HCT116 (cell line): ENCODE measurements at regions not wholly inside any gene's neighbourhood (a gene's known extent, or its start where the extent isn't known, plus 50 kb on each side); places are given as distances from the start of the nearest gene placed in this dataset.

Experiments
- ATAC-seq: fragments of 200-7000 bp; cut with Tn5 transposase; 2 replicates; pipeline ENCODE4 v1.9.1; 2020; ENCODE audit warnings: mild to moderate bottlenecking, moderate library complexity
- BruUV-seq: library from RNA; stranded (reverse); fragments of 400-500 nt; replicated peaks from 2 replicates; lab custom pipeline; 2021; lab: Mats Ljungman, UMichigan
- CTCF ChIA-PET: fragments of 300-600 bp; sonication (Branson Sonifier 250); formaldehyde crosslinking; loops from one replicate; lab custom pipeline; 2021; ENCODE audit warnings: antibody characterized with exemption; lab: Charles Lee
- POLR2A ChIA-PET: fragments of 300-600, 350-600 bp; sonication (Branson Sonifier 250); formaldehyde crosslinking; loops from one replicate; lab custom pipeline; 2021; ENCODE audit warnings: antibody characterized with exemption; lab: Charles Lee
- RAD21 ChIA-PET, 2 experiments: fragments of 300-600 bp; sonication (Branson Sonifier 250); formaldehyde crosslinking; loops; one replicate each; lab custom pipeline; 2023; ENCODE audit warnings: low total read pairs in 2 of 2; ENCODE audit not compliant: uncharacterized antibody in 2 of 2, unreplicated experiment in 2 of 2, low non-redundant PET in 1 of 2; lab: Charles Lee
- DNase-seq: peaks from one replicate; pipeline ENCODE4 v3.0.0-alpha.2; 2010; ENCODE audit warnings: low read depth, low spot score
- H2AFZ ChIP-seq: fragments of 200-600 bp; shearing (Covaris generic), sonication (generic); 2 replicates; pipeline ENCODE4 v1.6.1; 2017; ENCODE audit warnings: low read depth, mixed run types, mixed read lengths, antibody characterized with exemption, low read length; ENCODE audit not compliant: poor library complexity, severe bottlenecking
- H3K27ac ChIP-seq: 2 replicates; pipeline ENCODE4 v1.5.1; 2012; ENCODE audit warnings: low read depth, low read length
- H3K27me3 ChIP-seq: fragments of 200-600 bp; sonication (generic); 2 replicates; pipeline ENCODE4 v1.6.1; 2016; ENCODE audit warnings: mixed run types, low read length, mixed read lengths; ENCODE audit not compliant: insufficient read depth
- H3K36me3 ChIP-seq, 2 experiments: fragments of 200-500 bp in 1 of 2; fragments of 200-600 bp in 1 of 2; sonication (Bioruptor generic) in 1 of 2; sonication (generic) in 1 of 2; 2 replicates each; pipeline versions ENCODE4 v1.5.1 to v1.6.1; 2014 to 2016; ENCODE audit warnings: low read length in 2 of 2, inconsistent platforms in 1 of 2, mixed read lengths in 1 of 2, mixed run types in 1 of 2; ENCODE audit not compliant: insufficient read depth in 2 of 2, control insufficient read depth in 1 of 2
- H3K4me1 ChIP-seq, 2 experiments: fragments of 200-600 bp in 1 of 2; sonication (generic) in 1 of 2; 2 replicates each; pipeline versions ENCODE4 v1.5.1 to v1.6.1; 2012 to 2017; ENCODE audit warnings: low read length in 2 of 2, inconsistent platforms in 1 of 2, mild to moderate bottlenecking in 1 of 2, mixed read lengths in 1 of 2, mixed run types in 1 of 2, moderate library complexity in 1 of 2; ENCODE audit not compliant: insufficient read depth in 2 of 2, control insufficient read depth in 1 of 2
- H3K4me2 ChIP-seq: fragments of 200-600 bp; sonication (generic); 2 replicates; pipeline ENCODE4 v1.6.1; 2017; ENCODE audit warnings: mixed run types, low read length, mixed read lengths
- H3K4me3 ChIP-seq, 2 experiments: fragments of 200-600 bp in 1 of 2; sonication (generic) in 1 of 2; replicated peaks in 1 of 2; 2 replicates each; pipeline ENCODE4 v1.5.1; 2011 to 2016; ENCODE audit warnings: low read length in 2 of 2, control low read depth in 1 of 2, low read depth in 1 of 2, mild to moderate bottlenecking in 1 of 2, mixed read lengths in 1 of 2, mixed run types in 1 of 2
- H3K79me2 ChIP-seq: fragments of 200-600 bp; sonication (generic); 2 replicates; pipeline ENCODE4 v1.6.1; 2017; ENCODE audit warnings: mild to moderate bottlenecking, mixed run types, low read length, moderate library complexity, mixed read lengths; ENCODE audit not compliant: insufficient read depth
- H3K9ac ChIP-seq: fragments of 200-600 bp; sonication (generic); 2 replicates; pipeline ENCODE4 v1.6.1; 2016; ENCODE audit warnings: low read length, mixed read lengths
- H3K9me2 ChIP-seq: fragments of 200-600 bp; sonication (generic), shearing (Covaris generic); 2 replicates; pipeline ENCODE4 v1.6.1; 2017; ENCODE audit warnings: mixed run types, mild to moderate bottlenecking, moderate library complexity; ENCODE audit not compliant: insufficient read depth
- H3K9me3 ChIP-seq, 2 experiments: fragments of 200-500 bp in 1 of 2; fragments of 200-600 bp in 1 of 2; sonication (Bioruptor generic) in 1 of 2; sonication (generic) in 1 of 2; 2 replicates each; pipeline ENCODE4 v1.6.1; 2014 to 2017; ENCODE audit warnings: low read length in 2 of 2, mixed read lengths in 2 of 2, inconsistent platforms in 1 of 2, low read depth in 1 of 2, mild to moderate bottlenecking in 1 of 2, mixed run types in 1 of 2, moderate library complexity in 1 of 2; ENCODE audit not compliant: control insufficient read depth in 1 of 2, insufficient read depth in 1 of 2
- H4K20me1 ChIP-seq: fragments of 200-600 bp; sonication (generic), shearing (Covaris generic); 2 replicates; pipeline ENCODE4 v1.6.1; 2017; ENCODE audit warnings: mixed run types, mild to moderate bottlenecking, moderate library complexity; ENCODE audit not compliant: insufficient read depth
- CEBPB ChIP-seq: IDR thresholded peaks from 2 replicates; pipeline ENCODE4 v1.6.1; 2012; ENCODE audit warnings: low read depth
- EZH2 ChIP-seq: fragments of 200-600 bp; sonication (generic); IDR thresholded peaks from 2 replicates; pipeline ENCODE4 v1.6.1; 2017; ENCODE audit warnings: antibody characterized with exemption, mixed run types
- POLR2A ChIP-seq: IDR thresholded peaks from 2 replicates; pipeline ENCODE4 v1.7.0; 2011; ENCODE audit warnings: borderline replicate concordance; ENCODE audit not compliant: insufficient read depth, insufficient read length; ENCODE audit errors: extremely low read depth
- POLR2AphosphoS5 ChIP-seq: IDR thresholded peaks from 2 replicates; pipeline ENCODE4 v1.6.1; 2011; ENCODE audit warnings: mild to moderate bottlenecking, low read depth, low read length, moderate library complexity
- SIN3A ChIP-seq: IDR thresholded peaks from 2 replicates; pipeline ENCODE4 v1.6.1; 2012; ENCODE audit warnings: low read depth
- SP1 ChIP-seq: IDR thresholded peaks from 2 replicates; pipeline ENCODE4 v1.6.1; 2012; ENCODE audit warnings: low read depth
- TCF7L2 ChIP-seq: IDR thresholded peaks from 2 replicates; pipeline ENCODE4 v1.7.0; 2011; ENCODE audit warnings: borderline replicate concordance, inconsistent platforms; ENCODE audit not compliant: insufficient read depth, insufficient read length; ENCODE audit errors: extremely low read depth
- ZNF274 ChIP-seq: fragments of 200-500 bp; sonication (Bioruptor generic); IDR thresholded peaks from 2 replicates; pipeline ENCODE4 v1.6.1; 2014; ENCODE audit warnings: mild to moderate bottlenecking, low read depth, low read length, inconsistent platforms
- intact Hi-C: fragments of 100-400 bp; cut with micrococcal nuclease; formaldehyde crosslinking; loops from 2 replicates; pipeline ENCODE4 v1.10.0; 2022
- TF ChIP-seq, protein P1 (sequence below): IDR thresholded peaks from 2 replicates; pipeline ENCODE4 v1.6.1; 2012; ENCODE audit warnings: low read depth
- TF ChIP-seq, protein P2 (sequence below): IDR thresholded peaks from 2 replicates; pipeline ENCODE4 v1.6.1; 2011; ENCODE audit warnings: mild to moderate bottlenecking, low read length, moderate library complexity; ENCODE audit not compliant: insufficient replicate concordance; ENCODE audit errors: extremely low read depth

DNA sequence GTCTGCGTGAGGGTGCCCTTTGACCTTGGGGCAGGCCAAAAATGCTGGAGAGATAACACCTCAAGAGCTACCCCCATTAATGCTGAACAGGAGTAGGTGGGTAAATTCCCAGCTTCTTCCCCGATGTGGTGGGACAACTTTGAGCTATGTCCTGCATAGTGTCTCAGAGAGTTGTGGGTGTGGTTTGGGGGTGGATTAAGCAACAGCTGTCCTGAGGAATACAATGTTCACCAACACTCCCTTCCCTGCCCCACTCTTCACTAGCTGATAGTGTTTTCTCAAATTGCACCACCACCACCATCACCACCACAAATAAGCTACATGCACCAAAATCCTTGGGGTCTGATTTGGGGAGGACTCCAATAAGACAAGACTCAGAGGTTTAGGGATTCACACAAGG, 258.4 kb downstream of the HLX start:
- ATAC-seq, result no peak
- no peak for DNase-seq
- H3K4me2 ChIP-seq, result no peak overlapping the region
- intact Hi-C loops, result no loop called here
- H3K36me3 ChIP-seq, result no peaks in the 10 kb centered on the region
- H3K27ac ChIP-seq, result no peak overlapping the region
- RAD21 ChIA-PET, result no interaction called here
- no peaks in the 10 kb centered on the region for H3K79me2 ChIP-seq
- TF ChIP-seq CEBPB (no peak), POLR2AphosphoS5 (no peak), SP1 (no peak), POLR2A (no peak), ZNF274 (no peak), EZH2 (no peak), TCF7L2 (no peak), SIN3A (no peak)
- TF ChIP-seq, protein P1, sequence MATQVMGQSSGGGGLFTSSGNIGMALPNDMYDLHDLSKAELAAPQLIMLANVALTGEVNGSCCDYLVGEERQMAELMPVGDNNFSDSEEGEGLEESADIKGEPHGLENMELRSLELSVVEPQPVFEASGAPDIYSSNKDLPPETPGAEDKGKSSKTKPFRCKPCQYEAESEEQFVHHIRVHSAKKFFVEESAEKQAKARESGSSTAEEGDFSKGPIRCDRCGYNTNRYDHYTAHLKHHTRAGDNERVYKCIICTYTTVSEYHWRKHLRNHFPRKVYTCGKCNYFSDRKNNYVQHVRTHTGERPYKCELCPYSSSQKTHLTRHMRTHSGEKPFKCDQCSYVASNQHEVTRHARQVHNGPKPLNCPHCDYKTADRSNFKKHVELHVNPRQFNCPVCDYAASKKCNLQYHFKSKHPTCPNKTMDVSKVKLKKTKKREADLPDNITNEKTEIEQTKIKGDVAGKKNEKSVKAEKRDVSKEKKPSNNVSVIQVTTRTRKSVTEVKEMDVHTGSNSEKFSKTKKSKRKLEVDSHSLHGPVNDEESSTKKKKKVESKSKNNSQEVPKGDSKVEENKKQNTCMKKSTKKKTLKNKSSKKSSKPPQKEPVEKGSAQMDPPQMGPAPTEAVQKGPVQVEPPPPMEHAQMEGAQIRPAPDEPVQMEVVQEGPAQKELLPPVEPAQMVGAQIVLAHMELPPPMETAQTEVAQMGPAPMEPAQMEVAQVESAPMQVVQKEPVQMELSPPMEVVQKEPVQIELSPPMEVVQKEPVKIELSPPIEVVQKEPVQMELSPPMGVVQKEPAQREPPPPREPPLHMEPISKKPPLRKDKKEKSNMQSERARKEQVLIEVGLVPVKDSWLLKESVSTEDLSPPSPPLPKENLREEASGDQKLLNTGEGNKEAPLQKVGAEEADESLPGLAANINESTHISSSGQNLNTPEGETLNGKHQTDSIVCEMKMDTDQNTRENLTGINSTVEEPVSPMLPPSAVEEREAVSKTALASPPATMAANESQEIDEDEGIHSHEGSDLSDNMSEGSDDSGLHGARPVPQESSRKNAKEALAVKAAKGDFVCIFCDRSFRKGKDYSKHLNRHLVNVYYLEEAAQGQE, result no peak
- TF ChIP-seq, protein P2, sequence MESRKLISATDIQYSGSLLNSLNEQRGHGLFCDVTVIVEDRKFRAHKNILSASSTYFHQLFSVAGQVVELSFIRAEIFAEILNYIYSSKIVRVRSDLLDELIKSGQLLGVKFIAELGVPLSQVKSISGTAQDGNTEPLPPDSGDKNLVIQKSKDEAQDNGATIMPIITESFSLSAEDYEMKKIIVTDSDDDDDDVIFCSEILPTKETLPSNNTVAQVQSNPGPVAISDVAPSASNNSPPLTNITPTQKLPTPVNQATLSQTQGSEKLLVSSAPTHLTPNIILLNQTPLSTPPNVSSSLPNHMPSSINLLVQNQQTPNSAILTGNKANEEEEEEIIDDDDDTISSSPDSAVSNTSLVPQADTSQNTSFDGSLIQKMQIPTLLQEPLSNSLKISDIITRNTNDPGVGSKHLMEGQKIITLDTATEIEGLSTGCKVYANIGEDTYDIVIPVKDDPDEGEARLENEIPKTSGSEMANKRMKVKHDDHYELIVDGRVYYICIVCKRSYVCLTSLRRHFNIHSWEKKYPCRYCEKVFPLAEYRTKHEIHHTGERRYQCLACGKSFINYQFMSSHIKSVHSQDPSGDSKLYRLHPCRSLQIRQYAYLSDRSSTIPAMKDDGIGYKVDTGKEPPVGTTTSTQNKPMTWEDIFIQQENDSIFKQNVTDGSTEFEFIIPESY, result no peak
- TF ChIP-seq, all 23 proteins: peak for 0
- no peak overlapping the region for H3K4me3 ChIP-seq
- no peaks in the 10 kb centered on the region for H3K9me3 ChIP-seq
- H3K4me1 ChIP-seq, result no peaks in the 10 kb centered on the region
- BruUV-seq, result no TSS peak
- ChIA-PET POLR2A (no interaction called here), CTCF (no interaction called here)
- H2AFZ ChIP-seq, result no peak overlapping the region
- no peaks in the 10 kb centered on the region for H3K27me3 ChIP-seq
- H3K9ac ChIP-seq, result no peak overlapping the region
- no peaks in the 10 kb centered on the region for H3K9me2 ChIP-seq
- no peaks in the 10 kb centered on the region for H4K20me1 ChIP-seq
